GM19468 (cell line): ENCODE measurements at regions not wholly inside any gene's neighbourhood (a gene's known extent, or its start where the extent isn't known, plus 50 kb on each side); places are given as distances from the start of the nearest gene placed in this dataset.

Experiments
- ATAC-seq: cut with Tn5 transposase; IDR thresholded peaks from one replicate; pipeline ENCODE4 v1.9.1; 2021; ENCODE audit warnings: mild to moderate bottlenecking, moderate library complexity, moderate number of reproducible peaks; ENCODE audit not compliant: unreplicated experiment; ENCODE audit errors: extremely low read depth

- ATAC-seq, result no peak
Measured at GRCh38 chr10:3949711-3950110, 164.7 kb upstream of the KLF6 start.

GRCh38 chr10:3948843-3949242, 163.8 kb upstream of the KLF6 start:
- ATAC-seq, result no peak

GRCh38 chr10:3946234-3947229, 161.5 kb upstream of the KLF6 start:
- ATAC-seq, result no peak

- ATAC-seq, result no peak
Measured at GRCh38 chr10:3945026-3945425, 160.0 kb upstream of the KLF6 start.

- ATAC-seq, result no peak
Measured at GRCh38 chr10:3944591-3944990, 159.6 kb upstream of the KLF6 start.

- ATAC-seq, result no peak
Measured at GRCh38 chr10:3943695-3944257, 158.8 kb upstream of the KLF6 start.

- no peak for ATAC-seq
Measured at GRCh38 chr10:3942937-3943489, 158.0 kb upstream of the KLF6 start.

GRCh38 chr10:3941676-3942075, 156.7 kb upstream of the KLF6 start:
- ATAC-seq, result no peak

GRCh38 chr10:3936422-3937040, 151.5 kb upstream of the KLF6 start:
- no peak for ATAC-seq

- no peak for ATAC-seq
Measured at GRCh38 chr10:3935933-3936359, 150.9 kb upstream of the KLF6 start.

GRCh38 chr10:3935141-3935540, 150.1 kb upstream of the KLF6 start:
- ATAC-seq, result peak; percentile 89

GRCh38 chr10:3933733-3934132, 148.7 kb upstream of the KLF6 start:
- no peak for ATAC-seq

- ATAC-seq, result no peak
Measured at GRCh38 chr10:3932597-3933375, 147.8 kb upstream of the KLF6 start.

GRCh38 chr10:3931901-3932300, 146.9 kb upstream of the KLF6 start:
- ATAC-seq, result no peak

- no peak for ATAC-seq
Measured at GRCh38 chr10:3931224-3931623, 146.2 kb upstream of the KLF6 start.

GRCh38 chr10:3928569-3928968, 143.6 kb upstream of the KLF6 start:
- no peak for ATAC-seq

GRCh38 chr10:3928078-3928477, 143.1 kb upstream of the KLF6 start:
- ATAC-seq, result no peak

GRCh38 chr10:3926675-3927525, 141.9 kb upstream of the KLF6 start:
- no peak for ATAC-seq

- ATAC-seq, result no peak
Measured at GRCh38 chr10:3926258-3926657, 141.2 kb upstream of the KLF6 start.
